Parathyroid adenoma (tissue), 2 donors: ENCODE measurements at regions not wholly inside any gene's neighbourhood (a gene's known extent, or its start where the extent isn't known, plus 50 kb on each side); places are given as distances from the start of the nearest gene placed in this dataset.

Experiments
- H2AFZ ChIP-seq: fragments of 300-600 bp; sonication (generic); one replicate; pipeline ENCODE4 v1.7.0; 2017; ENCODE audit warnings: antibody characterized with exemption, mild to moderate bottlenecking
- H3K27ac ChIP-seq: fragments of 300-600 bp; sonication (generic); one replicate; pipeline ENCODE4 v1.7.0; 2017
- H3K27me3 ChIP-seq: fragments of 300-600 bp; sonication (generic); one replicate; pipeline ENCODE4 v1.7.0; 2017; ENCODE audit warnings: low read length; ENCODE audit not compliant: control insufficient read depth, insufficient read depth
- H3K36me3 ChIP-seq: fragments of 300-600 bp; sonication (generic); one replicate; pipeline ENCODE4 v1.7.0; 2017; ENCODE audit warnings: low read length; ENCODE audit not compliant: control insufficient read depth, insufficient read depth
- H3K4me1 ChIP-seq: fragments of 300-600 bp; sonication (generic); one replicate; pipeline ENCODE4 v1.7.0; 2017; ENCODE audit warnings: control low read depth
- H3K4me2 ChIP-seq: fragments of 300-600 bp; sonication (generic); one replicate; pipeline ENCODE4 v1.7.0; 2017; ENCODE audit warnings: low read length
- H3K4me3 ChIP-seq: fragments of 300-600 bp; sonication (generic); one replicate; pipeline ENCODE4 v1.7.0; 2017; ENCODE audit warnings: low read depth, low read length
- H3K79me2 ChIP-seq: fragments of 300-600 bp; sonication (generic); one replicate; pipeline ENCODE4 v1.7.0; 2017; ENCODE audit warnings: control low read depth
- H3K9ac ChIP-seq: fragments of 300-600 bp; sonication (generic); one replicate; pipeline ENCODE4 v1.7.0; 2017; ENCODE audit warnings: mild to moderate bottlenecking
- H3K9me3 ChIP-seq: fragments of 300-600 bp; sonication (generic); one replicate; pipeline ENCODE4 v1.7.0; 2017; ENCODE audit warnings: low read length; ENCODE audit not compliant: control insufficient read depth
- TF ChIP-seq, protein P1 (sequence below): fragments of 300-600 bp; sonication (generic); IDR thresholded peaks from one replicate; pipeline ENCODE4 v1.7.0; 2017; ENCODE audit warnings: antibody characterized with exemption, mild to moderate bottlenecking
- donor health status: primary hyperparathyroidism.

- no peaks in the 10 kb centered on the region for H3K4me1 ChIP-seq
- no peaks in the 10 kb centered on the region for H3K27me3 ChIP-seq
- no peaks in the 10 kb centered on the region for H3K36me3 ChIP-seq
- TF ChIP-seq, protein P1, sequence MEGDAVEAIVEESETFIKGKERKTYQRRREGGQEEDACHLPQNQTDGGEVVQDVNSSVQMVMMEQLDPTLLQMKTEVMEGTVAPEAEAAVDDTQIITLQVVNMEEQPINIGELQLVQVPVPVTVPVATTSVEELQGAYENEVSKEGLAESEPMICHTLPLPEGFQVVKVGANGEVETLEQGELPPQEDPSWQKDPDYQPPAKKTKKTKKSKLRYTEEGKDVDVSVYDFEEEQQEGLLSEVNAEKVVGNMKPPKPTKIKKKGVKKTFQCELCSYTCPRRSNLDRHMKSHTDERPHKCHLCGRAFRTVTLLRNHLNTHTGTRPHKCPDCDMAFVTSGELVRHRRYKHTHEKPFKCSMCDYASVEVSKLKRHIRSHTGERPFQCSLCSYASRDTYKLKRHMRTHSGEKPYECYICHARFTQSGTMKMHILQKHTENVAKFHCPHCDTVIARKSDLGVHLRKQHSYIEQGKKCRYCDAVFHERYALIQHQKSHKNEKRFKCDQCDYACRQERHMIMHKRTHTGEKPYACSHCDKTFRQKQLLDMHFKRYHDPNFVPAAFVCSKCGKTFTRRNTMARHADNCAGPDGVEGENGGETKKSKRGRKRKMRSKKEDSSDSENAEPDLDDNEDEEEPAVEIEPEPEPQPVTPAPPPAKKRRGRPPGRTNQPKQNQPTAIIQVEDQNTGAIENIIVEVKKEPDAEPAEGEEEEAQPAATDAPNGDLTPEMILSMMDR, result no peak
- H3K4me2 ChIP-seq, result no peak overlapping the region
- no peaks in the 10 kb centered on the region for H3K9me3 ChIP-seq
- no peak overlapping the region for H3K9ac ChIP-seq
- H3K79me2 ChIP-seq, result no peaks in the 10 kb centered on the region
- H3K4me3 ChIP-seq, result no peak overlapping the region
- no peak overlapping the region for H3K27ac ChIP-seq
- no peak overlapping the region for H2AFZ ChIP-seq
These were observed 189.2 kb upstream of the COL1A2 start for GRCh38 chr7:94205529-94205928.

DNA sequence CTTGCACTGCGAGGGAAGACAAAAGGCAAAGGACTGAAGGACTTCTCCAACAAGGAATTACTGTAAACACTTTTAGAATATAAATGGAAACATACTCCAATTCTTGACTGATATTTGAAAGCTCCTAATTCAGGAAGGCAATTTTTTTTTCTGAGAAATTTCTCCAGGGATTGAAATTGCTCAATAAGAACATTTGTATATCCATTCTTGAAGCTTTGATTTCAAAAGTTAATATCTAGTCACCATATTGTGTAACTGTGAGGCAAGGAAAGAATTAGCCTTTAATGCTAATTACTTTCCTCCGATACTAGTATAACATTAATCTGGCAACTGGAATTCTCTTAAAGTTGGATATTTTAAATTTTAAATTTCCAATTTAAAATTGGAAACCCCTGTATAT lies 188.4 kb upstream of the COL1A2 start:
- Histone ChIP-seq H3K4me1 (no peaks in the 10 kb centered on the region), H3K4me2 (no peak overlapping the region), H3K27ac (no peak overlapping the region), H3K9me3 (no peaks in the 10 kb centered on the region), H3K4me3 (no peak overlapping the region), H2AFZ (no peak overlapping the region), H3K36me3 (no peaks in the 10 kb centered on the region), H3K9ac (no peak overlapping the region), H3K79me2 (no peaks in the 10 kb centered on the region), H3K27me3 (no peaks in the 10 kb centered on the region)
- TF ChIP-seq, protein P1, result no peak

DNA sequence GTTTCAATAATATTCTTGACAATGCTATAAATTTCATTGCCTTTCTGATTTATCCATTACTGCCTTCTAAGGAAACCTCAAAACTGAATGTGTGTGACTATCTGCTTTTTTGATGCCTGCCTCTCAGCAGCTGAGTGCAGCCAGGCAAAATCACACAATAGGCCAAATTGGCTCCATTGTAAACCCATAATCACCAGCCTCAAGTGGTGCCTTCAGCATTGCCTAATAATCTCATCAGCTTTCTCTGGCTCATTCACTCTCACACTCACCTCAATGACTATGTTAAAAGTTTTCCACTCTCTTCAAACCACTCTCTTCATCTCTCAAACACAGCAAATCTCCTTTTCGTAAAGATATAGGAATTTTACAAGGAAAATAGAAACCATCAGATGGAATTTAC lies 182.5 kb upstream of the COL1A2 start:
- Histone ChIP-seq H3K36me3 (no peaks in the 10 kb centered on the region), H3K27ac (no peak overlapping the region), H2AFZ (no peak overlapping the region), H3K79me2 (no peaks in the 10 kb centered on the region), H3K4me1 (no peaks in the 10 kb centered on the region), H3K4me3 (no peak overlapping the region), H3K4me2 (no peak overlapping the region), H3K9ac (no peak overlapping the region), H3K9me3 (no peaks in the 10 kb centered on the region), H3K27me3 (no peaks in the 10 kb centered on the region)
- TF ChIP-seq, protein P1, result no peak

GRCh38 chr7:94216944-94217461 lies 177.7 kb upstream of the COL1A2 start:
- no peaks in the 10 kb centered on the region for H3K27me3 ChIP-seq
- no peaks in the 10 kb centered on the region for H3K79me2 ChIP-seq
- H3K4me3 ChIP-seq, result no peak overlapping the region
- no peak overlapping the region for H3K4me2 ChIP-seq
- no peak overlapping the region for H3K27ac ChIP-seq
- H3K9ac ChIP-seq, result no peak overlapping the region
- TF ChIP-seq, protein P1, result no peak
- no peaks in the 10 kb centered on the region for H3K4me1 ChIP-seq
- H3K36me3 ChIP-seq, result no peaks in the 10 kb centered on the region
- no peak overlapping the region for H2AFZ ChIP-seq
- no peaks in the 10 kb centered on the region for H3K9me3 ChIP-seq

GRCh38 chr7:94217766-94218165 lies 176.9 kb upstream of the COL1A2 start:
- H2AFZ ChIP-seq, result no peak overlapping the region
- no peak overlapping the region for H3K9ac ChIP-seq
- H3K4me2 ChIP-seq, result no peak overlapping the region
- TF ChIP-seq, protein P1, result no peak
- H3K4me3 ChIP-seq, result no peak overlapping the region
- H3K9me3 ChIP-seq, result no peaks in the 10 kb centered on the region
- H3K4me1 ChIP-seq, result no peaks in the 10 kb centered on the region
- H3K27me3 ChIP-seq, result no peaks in the 10 kb centered on the region
- no peaks in the 10 kb centered on the region for H3K36me3 ChIP-seq
- H3K27ac ChIP-seq, result no peak overlapping the region
- no peaks in the 10 kb centered on the region for H3K79me2 ChIP-seq
